ENCODE measurements at regions not wholly inside any gene's neighbourhood (a gene's known extent, or its start where the extent isn't known, plus 50 kb on each side); places are given as distances from the start of the nearest gene placed in this dataset.
"Not testable (repeated sequence)": the region's sequence is repeated elsewhere in the genome, so short reads cannot be mapped to it uniquely, and the experiment has no call there.

DNA sequence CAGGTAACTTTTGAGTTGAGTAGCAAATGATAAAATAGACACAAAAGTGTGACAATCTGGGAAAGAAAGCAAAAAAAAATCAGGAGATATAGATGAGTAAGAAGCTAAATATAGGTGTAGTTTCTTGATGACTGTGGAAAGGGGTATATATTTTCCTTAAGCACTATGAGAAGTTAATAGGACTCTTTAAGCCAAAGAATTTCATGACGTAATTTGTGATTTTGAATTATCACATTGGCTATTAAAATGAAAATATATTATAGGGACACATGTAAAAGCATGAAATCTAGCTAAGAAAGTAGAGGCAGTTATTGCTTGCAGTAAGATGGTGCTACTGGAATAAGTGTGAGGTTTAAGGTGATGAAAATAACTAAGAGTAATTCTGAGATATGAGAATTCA lies 759.1 kb downstream of the KCNT2 start:
- Histone ChIP-seq H3K4me3 (no peak overlapping the region), H3K27me3 (no peaks in the 10 kb centered on the region), H3K36me3 (no peaks in the 10 kb centered on the region), H3K4me2 (no peak overlapping the region), H3K9me3 (ENCODE audit: low read depth) (no peaks in the 10 kb centered on the region), H3K79me2 (ENCODE audit: low read depth) (no peaks in the 10 kb centered on the region), H3K4me1 (peaks cover 7% of the 10 kb centered on the region), H3F3A (ENCODE audit: low read depth) (peaks cover 6% of the 10 kb centered on the region), H2AFZ (replicated peaks) (no peak overlapping the region), H4K20me1 (ENCODE audit: low read depth) (no peaks in the 10 kb centered on the region), H3K27ac (no peak overlapping the region), H3K9ac (no peak overlapping the region)
- Mint-ChIP-seq H3K4me3 (no peak overlapping the region), H3K4me1 (peaks cover 9% of the 10 kb centered on the region), H3K27me3 (ENCODE audit: insufficient read depth, low read depth) (no peaks in the 10 kb centered on the region), H3K36me3 (no peaks in the 10 kb centered on the region), H3K27ac (no peak overlapping the region), H3K9me3 (no peaks in the 10 kb centered on the region)
- TF ChIP-seq, protein P1, sequence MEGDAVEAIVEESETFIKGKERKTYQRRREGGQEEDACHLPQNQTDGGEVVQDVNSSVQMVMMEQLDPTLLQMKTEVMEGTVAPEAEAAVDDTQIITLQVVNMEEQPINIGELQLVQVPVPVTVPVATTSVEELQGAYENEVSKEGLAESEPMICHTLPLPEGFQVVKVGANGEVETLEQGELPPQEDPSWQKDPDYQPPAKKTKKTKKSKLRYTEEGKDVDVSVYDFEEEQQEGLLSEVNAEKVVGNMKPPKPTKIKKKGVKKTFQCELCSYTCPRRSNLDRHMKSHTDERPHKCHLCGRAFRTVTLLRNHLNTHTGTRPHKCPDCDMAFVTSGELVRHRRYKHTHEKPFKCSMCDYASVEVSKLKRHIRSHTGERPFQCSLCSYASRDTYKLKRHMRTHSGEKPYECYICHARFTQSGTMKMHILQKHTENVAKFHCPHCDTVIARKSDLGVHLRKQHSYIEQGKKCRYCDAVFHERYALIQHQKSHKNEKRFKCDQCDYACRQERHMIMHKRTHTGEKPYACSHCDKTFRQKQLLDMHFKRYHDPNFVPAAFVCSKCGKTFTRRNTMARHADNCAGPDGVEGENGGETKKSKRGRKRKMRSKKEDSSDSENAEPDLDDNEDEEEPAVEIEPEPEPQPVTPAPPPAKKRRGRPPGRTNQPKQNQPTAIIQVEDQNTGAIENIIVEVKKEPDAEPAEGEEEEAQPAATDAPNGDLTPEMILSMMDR (IDR thresholded peaks at IDR 0.05): no peak
- TF ChIP-seq EZH2phosphoT487 (IDR thresholded peaks at IDR 0.05): no peak
- TF ChIP-seq EZH2 (IDR thresholded peaks at IDR 0.05): no peak
- DNase-seq (ENCODE audit: low spot score): no peak

DNA sequence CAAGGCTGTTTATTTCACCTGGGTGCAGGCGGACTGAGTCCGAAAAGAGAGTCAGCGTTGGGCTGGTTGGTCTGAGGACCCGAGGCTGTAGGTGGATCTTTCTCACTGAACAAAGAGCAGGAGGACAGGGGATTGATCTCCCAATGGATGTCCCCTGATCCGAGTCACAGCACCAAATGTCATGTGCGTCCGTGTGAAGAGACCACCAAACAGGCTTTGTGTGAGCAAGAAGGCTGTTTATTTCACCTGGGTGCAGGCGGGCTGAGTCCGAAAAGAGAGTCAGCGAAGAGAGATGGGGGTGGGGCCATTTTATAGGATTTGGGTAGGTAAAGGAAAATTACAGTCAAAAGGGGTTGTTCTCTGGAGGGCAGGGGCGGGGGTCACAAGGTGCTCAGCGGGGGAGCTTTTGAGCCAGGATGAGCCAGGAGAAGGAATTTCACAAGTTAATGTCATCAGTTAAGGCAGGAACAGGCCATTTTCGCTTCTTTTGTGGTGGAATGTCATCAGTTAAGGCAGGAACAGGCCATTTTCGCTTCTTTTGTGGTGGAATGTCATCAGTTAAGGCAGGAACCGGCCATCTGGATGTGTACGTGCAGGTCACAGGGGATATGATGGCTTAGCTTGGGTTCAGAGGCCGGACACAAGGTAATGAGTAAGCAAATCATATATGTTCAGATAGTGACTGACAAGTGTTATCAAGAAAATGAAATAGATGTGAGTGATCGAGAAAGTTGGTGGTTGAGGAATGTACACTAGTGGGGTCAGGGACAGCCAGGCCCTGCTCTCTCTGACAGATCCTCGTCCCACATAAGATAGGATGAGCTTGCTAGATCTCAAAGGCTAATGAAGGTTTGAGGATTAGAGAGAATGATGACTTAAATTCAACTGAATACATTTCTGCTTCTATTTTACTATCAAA lies 760.0 kb downstream of the KCNT2 start:
- not testable (repeated sequence) for H3K27ac Mint-ChIP-seq; H3K36me3 Mint-ChIP-seq; H3K79me2 ChIP-seq (ENCODE audit: low read depth); H3K9me3 ChIP-seq (ENCODE audit: low read depth); H3K4me3 Mint-ChIP-seq; H3F3A ChIP-seq (ENCODE audit: low read depth); H3K27me3 Mint-ChIP-seq (ENCODE audit: insufficient read depth, low read depth); H3K27me3 ChIP-seq; H3K9ac ChIP-seq; H3K9me3 Mint-ChIP-seq; H3K27ac ChIP-seq; H3K36me3 ChIP-seq; H3K4me1 ChIP-seq; H4K20me1 ChIP-seq (ENCODE audit: low read depth); H3K4me1 Mint-ChIP-seq
- H3K4me2 ChIP-seq: peak overlapping the region; percentile 62
- H3K4me3 ChIP-seq: peak overlapping the region; percentile 18
- peak overlapping the region; percentile 86 for H2AFZ ChIP-seq (replicated peaks)
- peak; percentile 31 for DNase-seq (ENCODE audit: low spot score)

- Mint-ChIP-seq H3K27me3 (ENCODE audit: insufficient read depth, low read depth) (no peaks in the 10 kb centered on the region), H3K9me3 (no peaks in the 10 kb centered on the region), H3K27ac (no peak overlapping the region), H3K36me3 (no peaks in the 10 kb centered on the region), H3K4me1 (peaks cover 3% of the 10 kb centered on the region), H3K4me3 (no peak overlapping the region)
- Histone ChIP-seq H3K79me2 (ENCODE audit: low read depth) (no peaks in the 10 kb centered on the region), H4K20me1 (ENCODE audit: low read depth) (no peaks in the 10 kb centered on the region), H3F3A (ENCODE audit: low read depth) (peaks cover 4% of the 10 kb centered on the region), H3K9ac (no peak overlapping the region), H3K36me3 (no peaks in the 10 kb centered on the region), H3K27me3 (no peaks in the 10 kb centered on the region), H2AFZ (replicated peaks) (no peak overlapping the region), H3K4me2 (no peak overlapping the region), H3K4me1 (no peaks in the 10 kb centered on the region), H3K27ac (no peak overlapping the region), H3K4me3 (no peak overlapping the region), H3K9me3 (ENCODE audit: low read depth) (no peaks in the 10 kb centered on the region)
- no peak for TF ChIP-seq EZH2 (IDR thresholded peaks at IDR 0.05)
- no peak for DNase-seq (ENCODE audit: low spot score)
Measured at GRCh38 chr1:195831789-195832188, 776.5 kb downstream of the KCNT2 start.

- H3K4me3 Mint-ChIP-seq: no peak overlapping the region
- Histone ChIP-seq H3K27ac (no peak overlapping the region), H3K4me3 (no peak overlapping the region), H3K9ac (no peak overlapping the region), H3K27me3 (no peaks in the 10 kb centered on the region), H3K79me2 (ENCODE audit: low read depth) (no peaks in the 10 kb centered on the region), H3K4me1 (no peaks in the 10 kb centered on the region), H3K36me3 (no peaks in the 10 kb centered on the region), H3K4me2 (no peak overlapping the region), H3F3A (ENCODE audit: low read depth) (peaks cover 4% of the 10 kb centered on the region), H2AFZ (replicated peaks) (no peak overlapping the region), H4K20me1 (ENCODE audit: low read depth) (no peaks in the 10 kb centered on the region), H3K9me3 (ENCODE audit: low read depth) (no peaks in the 10 kb centered on the region)
- no peak for DNase-seq (ENCODE audit: low spot score)
- H3K4me1 Mint-ChIP-seq: peaks cover 3% of the 10 kb centered on the region
- H3K27me3 Mint-ChIP-seq (ENCODE audit: insufficient read depth, low read depth): no peaks in the 10 kb centered on the region
- no peaks in the 10 kb centered on the region for H3K9me3 Mint-ChIP-seq
- H3K27ac Mint-ChIP-seq: no peak overlapping the region
- no peak for TF ChIP-seq EZH2phosphoT487 (IDR thresholded peaks at IDR 0.05)
- TF ChIP-seq EZH2 (IDR thresholded peaks at IDR 0.05): no peak
- TF ChIP-seq, protein P1 (IDR thresholded peaks at IDR 0.05): no peak
- no peaks in the 10 kb centered on the region for H3K36me3 Mint-ChIP-seq
Measured at GRCh38 chr1:195828325-195828724, 779.9 kb downstream of the KCNT2 start.

Data from neural progenitor cell (in vitro differentiated cells).